Stimulated activated CD4-positive, alpha-beta T cell treated with anti-CD3 and anti-CD28 coated beads, Interleukin-15, amount 100 ng/mL, for 48 hours (primary cell): ENCODE measurements at regions not wholly inside any gene's neighbourhood (a gene's known extent, or its start where the extent isn't known, plus 50 kb on each side); places are given as distances from the start of the nearest gene placed in this dataset.
"Not testable (repeated sequence)": the region's sequence is repeated elsewhere in the genome, so short reads cannot be mapped to it uniquely, and the experiment has no call there.

Source experiments
- DNase-seq, 2 donors: peaks; one replicate each; pipeline ENCODE4 v3.0.0-alpha.2; 2020; ENCODE audit warnings: low read depth in 2 of 2

DNA sequence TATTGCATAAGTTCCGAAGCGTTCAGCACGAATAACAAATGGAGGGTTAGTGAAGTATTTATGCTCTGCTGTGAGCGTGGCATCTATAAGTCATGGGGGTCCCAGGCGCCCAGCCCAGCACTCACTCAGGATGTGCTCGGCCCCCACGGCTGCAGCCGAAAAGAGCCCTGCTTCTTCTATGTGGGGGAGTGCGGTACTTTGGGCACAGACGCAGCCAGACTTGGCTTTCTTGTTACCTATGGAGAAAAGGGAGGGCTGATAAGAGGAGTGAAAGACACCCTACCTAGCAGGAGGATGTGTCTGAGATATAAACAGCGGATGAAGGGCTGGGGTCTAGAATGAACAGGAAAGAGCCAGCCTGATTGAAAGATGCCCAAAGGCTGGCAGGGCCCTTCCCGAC is 51.4 kb downstream of the MRPL36 start:
- no peak for DNase-seq

DNA sequence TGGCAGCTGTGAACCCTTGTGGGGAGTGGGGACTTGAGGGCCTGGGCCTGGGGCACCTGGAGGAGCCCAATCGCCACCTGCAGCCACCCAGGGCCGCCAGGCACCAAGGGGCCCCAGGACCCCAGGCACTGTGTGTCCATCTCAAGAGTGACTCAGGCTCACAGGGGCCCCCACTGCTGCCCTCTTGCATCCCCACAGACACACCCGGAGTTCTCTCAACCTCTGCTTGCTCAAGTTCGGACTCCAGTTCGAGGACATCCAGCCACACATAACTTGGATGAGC is 51.9 kb downstream of the MRPL36 start:
- no peak for DNase-seq

DNA sequence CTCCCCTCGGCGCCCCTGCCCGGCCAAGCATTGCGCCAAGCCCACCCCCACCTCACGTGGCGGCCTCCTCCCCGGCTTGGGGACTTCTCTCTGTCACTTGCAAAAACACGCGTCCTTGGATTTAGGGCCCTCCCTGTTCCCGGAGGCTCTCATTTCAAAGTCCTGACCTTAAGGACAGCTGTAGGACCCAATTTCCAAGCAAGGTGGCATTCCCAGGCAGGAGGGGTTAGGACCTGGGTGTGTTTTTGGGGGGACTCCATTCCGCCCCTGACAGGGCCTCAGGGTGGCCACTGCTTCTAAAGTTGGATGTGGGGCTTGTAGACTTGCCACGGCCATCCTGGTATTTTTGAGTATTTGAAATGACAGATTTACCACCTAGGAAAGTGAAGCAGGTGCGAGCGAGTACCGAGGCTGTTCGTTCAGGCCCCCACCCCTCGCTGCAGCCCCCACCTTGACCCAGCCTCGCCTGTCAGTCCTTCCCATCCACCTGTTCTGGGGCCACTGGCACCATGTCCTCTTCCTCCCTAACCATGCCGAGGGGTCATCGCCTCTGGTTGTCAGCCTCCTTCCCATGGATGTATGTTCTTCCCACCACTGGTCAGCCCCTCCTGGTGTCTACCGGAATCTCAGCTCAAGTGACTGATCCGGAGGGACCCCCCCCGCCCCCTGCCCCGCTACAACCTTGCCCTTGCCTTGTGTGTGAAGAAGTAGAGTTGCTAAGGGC is 52.4 kb downstream of the MRPL36 start:
- no peak for DNase-seq

DNA sequence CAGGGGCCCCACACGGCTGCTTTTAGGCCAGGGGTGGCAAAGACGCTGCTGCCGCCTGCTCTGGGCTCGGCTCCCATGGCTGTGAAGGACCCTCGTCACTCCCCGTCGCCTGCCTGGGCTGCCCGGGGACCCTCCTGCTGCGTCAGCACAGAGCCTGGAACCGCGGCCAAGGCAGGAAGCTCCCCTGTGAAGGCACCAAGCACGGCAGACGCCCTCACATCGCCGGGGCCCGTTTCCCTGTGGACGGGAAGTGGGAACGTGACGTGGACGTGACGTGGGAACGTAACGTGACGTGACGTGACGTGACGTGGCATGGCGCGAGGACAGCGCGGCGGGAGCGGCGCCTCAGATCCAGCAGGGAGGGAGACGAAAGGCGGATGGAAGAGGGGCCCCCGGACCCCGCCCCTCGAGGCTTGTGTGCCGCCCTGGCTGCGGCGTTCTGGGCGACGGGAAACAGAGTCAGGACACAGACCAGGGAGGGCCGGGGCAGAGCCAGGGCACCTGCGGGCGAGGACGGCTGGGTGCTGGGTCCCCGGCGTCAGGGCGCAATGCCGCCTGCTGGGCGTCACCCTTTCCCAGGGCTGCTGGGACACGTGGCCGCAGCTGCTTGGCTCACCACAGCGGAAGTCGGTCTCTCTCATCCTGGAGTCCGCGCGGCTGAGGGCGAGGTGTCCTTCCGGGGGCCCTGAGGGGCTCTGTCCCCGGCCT is 53.1 kb downstream of the MRPL36 start:
- DNase-seq: no peak

DNA sequence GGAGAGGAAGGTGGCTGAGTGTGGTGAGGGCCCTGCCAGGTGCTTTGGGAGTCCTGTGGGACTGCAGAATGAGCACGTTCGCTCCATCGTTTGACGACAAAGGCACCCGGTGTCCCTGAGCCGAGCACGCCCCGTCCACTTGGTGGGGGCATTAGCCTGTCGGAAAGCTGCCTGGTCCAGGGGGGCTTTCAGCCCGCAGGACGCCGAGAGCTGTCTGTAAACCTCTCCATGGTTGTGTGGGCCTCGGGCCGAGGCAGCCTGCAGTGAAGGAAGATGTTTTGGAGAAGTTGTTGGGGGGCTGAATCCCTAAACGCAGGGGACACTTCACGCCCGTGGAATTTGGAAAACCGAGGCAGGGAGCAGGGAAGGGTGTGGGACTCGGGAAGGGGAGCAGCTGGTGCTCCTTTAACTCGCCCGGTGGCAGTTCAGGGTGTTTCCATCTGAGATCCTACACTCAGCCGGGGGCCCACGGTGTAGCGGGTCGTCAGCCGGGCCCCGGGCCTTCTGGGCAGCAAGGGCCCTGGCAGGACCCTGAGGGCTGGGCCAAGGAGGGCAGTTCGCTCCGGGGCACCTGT is 53.8 kb downstream of the MRPL36 start:
- no peak for DNase-seq

DNA sequence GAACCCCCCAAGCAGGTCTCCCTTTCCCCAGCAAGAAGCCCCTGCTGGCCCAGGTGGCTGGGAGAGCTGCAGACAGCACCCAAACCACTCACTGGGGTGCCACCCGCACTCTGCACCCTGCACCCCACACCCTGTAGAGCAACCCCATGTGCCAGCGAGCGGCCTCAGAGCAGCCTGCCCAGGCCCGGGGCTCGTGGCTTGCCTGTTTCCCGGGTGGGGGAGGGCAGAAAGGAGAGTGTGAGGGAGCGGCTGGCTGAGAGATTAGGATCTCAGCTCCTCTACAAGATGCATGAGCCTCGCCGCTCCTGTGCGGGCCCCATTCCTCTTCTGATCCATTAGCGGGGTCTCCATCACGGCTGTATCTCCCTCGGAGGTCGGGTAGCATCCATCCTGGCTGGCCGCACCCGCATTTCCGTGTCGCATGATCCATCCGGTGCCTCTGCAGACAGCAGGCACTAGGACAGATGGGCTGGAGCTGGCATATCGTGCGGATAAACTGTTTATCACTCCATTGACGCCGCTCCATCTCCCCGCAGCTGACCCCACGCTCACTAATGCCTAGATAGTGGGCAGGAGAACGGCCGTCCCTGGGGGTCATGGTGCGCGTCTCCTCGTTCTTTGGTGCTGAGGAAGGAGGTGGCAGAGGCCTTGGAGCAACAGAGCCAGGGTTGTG is 54.4 kb downstream of the MRPL36 start:
- no peak for DNase-seq

DNA sequence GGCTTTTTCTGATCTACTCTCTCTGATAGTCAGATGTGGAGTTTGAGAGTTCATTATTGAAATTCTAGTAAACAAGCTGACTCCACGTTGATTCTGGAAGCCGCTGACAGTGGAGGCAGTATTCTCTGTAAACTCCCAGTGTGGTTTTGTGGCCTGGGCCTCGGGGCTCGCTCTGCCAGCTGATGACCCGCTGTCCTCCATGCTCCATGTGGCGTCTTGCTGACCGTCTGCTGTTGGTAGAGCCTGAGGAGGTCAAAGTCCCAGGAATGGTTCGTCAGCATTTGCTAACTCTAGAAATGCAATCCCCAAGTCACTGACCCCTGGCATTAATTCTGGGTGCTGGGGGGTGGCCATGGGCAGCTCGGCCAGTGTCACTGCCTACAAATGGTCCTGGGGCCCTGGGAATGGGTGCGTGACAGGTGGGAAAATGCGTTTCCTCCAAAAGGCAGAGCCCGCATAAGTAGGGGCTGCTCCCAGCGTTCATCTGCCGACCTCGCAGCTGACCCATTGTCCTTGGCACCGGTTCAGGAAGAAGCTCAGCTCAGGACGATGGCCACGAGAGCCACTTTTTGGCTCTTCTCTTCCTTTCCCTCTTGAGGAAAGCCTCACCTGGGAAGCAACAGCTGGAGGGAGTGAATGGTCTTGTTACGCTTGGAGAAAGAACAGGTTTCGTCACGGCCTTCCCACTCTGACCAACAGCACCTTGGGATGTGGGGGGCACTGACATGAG is 55.1 kb downstream of the MRPL36 start:
- no peak for DNase-seq

DNA sequence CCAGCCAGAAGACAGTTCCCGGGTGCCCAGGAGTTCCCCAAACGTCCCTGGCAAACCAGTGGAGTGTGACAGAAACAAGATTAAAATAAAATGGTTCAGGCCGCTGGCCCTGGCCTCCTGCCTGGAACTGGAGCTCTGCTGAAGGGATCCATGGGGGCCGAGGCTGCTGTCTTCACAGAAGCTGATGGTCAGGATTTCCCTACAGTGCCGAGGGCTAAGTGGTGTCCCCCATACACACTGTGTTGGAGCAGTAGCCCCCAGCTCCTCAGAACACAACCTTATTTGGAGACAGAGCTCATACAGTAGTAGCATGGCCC is 55.9 kb downstream of the MRPL36 start:
- no peak for DNase-seq

DNA sequence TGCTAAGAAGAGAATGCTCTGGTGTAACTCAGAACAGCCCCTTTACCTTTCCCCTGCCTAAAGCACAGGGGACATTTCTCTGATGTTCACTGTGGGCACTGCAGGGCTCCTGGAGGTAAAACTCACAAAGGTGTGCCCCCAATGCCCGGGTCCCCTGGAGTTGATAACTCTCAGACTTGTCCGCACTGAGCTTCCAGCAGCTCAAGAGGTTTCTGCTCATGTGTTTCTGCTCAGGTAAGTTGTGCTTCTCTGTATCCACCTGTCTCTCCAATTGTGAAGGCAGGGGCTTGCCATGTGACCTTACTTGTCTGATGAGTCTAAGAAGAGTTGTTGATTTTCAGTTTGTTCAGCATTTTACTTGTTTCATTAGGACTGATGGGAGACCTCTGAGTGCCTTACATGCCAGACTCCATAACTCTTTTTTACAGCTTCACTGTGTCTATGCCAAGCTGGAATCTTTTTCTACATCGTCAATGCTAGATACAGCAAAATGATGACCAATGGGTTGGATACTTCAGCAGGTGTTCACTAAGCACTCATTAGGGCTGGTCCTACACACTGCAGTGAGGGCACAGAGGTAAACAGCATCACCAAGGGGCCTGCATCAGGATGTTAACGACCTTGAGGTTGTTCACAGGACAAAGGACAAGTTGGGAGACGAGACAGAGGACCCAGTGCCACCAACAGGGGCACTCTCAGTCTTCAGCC is 56.4 kb downstream of the MRPL36 start:
- no peak for DNase-seq

DNA sequence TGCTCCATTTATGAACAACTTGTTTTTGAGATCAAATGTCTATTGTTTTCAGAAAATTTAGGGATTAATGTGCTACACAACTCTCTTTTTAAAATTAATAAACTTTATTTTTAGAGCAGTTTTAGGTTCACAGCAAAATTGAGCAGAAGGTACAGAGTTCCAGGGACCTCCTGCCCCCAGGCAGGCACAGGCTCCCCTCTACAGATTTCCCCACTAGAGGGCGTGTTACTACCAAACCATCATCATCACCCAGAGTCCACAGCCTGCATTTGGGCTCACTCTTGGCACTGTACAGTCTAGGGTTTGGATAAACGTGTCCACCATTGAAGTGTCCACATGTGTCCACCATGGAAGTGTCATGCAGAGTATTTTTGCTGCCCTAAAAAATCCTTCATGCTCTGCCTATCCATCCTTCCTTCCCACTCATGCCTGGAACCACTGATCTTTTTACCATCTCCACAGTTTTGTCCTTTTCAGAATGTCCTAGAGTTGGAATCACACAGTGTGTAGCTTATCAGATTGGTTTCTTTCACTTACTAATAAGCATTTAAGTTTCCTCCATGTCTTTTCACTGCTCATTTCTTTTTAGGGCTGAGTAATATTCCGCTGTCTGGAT is 61.7 kb downstream of the MRPL36 start:
- peak in 1 of 2 donors; percentile 22 for DNase-seq

DNA sequence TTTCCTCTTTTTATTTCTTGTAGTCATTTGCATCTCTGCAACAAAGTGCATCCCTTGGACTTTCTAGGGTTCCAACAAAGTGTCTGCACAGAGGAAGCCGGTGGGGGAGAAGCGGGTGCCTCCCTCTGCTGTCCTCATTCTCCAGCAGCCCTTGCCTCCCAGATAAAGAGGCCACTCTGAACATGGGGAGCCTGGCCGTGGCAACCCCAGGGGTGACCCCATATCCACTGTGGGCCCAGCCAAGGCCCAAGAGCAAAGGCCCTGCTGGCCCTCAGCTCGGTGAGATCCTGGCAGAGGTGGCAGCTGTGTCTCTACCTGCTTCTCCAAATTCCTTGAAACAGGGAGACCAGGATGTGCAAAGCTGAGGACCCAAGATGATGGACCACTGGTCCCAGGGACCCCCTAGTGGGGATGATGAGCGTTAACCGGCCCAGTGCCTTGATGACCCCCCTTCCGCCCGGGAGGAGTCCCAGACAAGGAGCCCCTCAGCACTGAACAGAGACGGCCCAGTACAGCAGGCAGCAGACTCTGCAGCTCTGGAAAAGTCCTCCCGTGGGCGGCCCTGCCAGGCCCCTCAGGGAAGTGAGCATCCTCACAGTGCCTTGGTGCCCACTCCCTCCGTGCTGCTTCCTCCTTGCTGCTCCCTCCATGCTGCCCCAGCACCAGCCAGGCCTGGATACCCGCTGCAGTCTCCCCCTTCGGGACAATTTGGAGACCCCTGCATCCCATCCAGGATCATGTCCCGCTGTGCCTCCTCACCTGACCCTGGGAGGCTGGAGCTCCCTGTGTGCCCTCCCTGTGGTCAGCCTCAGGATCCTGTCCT is 62.5 kb downstream of the MRPL36 start:
- no peak for DNase-seq

DNA sequence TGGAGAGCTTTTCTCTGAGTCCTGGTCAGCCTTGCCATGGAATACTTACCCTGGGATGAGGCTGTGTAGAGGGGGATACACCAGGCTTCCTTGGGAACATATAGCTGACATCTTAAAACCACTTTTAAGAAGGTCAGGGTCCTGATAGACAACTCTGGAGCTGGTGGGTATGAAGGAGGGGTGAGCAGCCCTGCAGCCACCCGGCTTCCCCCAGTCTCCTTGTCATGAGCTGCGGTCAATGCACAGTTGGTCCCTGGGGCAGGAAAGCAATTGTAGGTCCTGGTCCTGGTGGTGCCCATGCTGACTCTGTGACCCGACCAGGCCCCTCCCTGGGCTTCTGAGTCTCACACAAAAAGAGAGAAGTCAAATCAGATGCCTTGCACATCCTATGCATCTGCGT is 63.6 kb downstream of the MRPL36 start:
- no peak for DNase-seq

DNA sequence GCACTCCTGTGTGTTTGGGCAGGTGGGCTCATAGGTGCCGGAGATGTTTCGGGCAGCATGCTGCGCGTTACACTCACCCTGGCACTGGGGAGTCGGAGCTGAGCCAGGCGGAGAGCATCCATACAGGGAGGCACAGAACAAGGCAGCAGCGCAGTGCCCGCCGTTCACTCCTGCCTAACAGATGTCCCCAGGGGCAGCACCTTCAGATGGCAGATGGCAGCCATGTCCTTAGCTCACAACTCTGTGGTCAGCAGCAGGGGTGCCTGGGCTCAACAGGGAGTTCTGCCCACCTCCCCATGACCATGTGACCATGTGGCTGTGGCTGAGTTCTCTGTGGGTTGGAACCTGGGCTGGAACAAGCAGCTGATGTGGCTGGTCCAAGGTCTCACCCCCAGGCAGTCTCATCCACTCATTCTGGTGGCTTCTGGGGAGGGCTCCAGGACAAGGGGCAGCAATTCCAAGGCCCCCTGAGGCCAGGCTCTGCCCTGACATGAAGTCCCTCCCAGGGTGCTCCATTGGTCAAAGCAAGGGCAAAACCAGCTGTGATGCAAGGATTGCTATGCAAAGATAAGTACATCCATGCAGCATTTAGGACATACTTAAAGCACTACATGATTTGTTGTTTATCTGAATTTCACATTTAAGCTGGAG is 64.2 kb downstream of the MRPL36 start:
- no peak for DNase-seq

DNA sequence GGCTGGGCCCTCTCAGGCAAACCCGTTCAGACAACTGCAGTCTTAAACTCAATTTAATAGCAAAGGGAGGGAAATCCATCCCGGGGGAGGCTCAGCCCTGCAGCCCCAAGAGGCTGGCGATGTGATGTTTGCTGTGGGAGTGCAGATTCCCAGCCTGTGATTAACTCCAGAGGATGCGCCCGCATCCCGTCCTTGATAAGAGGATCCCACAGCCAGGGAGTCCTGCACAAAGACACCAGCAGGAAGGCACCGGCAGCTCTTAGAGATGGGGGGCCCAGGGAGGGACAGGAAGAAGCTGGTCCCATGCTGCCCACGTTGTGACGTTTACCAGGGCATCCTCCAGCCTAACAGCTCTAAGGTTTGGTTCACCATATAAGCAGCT is 64.7 kb downstream of the MRPL36 start:
- no peak for DNase-seq

DNA sequence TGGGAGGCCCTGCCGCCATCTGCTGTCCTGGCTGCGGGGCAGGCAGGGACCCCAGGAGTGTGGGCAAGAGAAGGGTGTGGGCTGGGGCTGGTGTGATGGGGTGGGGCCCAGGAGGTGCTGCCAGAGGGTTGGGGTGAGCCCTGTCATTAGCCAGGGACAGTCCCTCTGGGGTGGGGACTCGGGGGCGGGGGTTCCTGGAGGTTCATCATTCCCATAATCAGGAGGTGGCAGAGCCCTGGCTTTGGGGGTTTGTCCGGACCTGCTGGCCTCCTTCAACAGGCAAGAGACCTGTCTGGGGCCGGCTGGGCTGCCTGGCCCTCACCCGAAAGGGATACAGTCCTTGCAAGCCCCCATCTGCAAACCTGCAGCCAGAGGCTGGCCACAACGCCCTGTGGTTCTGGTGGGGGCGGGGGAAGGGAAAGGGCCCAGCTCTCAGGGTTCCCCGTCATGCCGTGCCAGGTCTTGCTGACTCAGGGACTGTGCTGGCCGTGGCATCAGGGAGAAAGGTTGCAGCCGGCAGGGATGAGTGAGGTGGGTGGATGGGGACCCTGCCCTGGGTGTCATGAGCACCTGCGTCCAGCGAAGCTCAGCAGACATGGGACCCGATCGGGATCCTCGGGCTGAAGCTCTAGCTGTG is 65.2 kb downstream of the MRPL36 start:
- no peak for DNase-seq

DNA sequence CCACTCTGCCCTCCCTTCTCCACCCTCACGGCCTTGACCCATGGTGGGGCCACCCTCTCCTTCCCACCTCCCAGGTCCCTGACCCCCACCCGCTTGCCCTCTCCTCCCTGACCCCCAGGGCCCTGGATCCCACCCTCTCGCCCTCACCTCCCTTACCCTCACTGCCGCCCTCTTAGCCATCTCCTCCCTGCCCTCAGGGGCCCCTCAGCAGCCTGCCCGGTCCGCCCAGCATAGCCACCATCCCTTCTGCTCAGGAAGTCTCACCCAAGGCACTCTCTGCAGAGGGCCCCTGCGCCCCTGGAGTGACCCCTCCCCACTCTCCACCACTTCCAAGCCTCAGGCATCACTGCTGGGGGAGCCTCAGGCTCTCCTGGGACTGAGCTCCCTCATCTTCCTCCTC is 66.3 kb downstream of the MRPL36 start:
- no peak for DNase-seq

DNA sequence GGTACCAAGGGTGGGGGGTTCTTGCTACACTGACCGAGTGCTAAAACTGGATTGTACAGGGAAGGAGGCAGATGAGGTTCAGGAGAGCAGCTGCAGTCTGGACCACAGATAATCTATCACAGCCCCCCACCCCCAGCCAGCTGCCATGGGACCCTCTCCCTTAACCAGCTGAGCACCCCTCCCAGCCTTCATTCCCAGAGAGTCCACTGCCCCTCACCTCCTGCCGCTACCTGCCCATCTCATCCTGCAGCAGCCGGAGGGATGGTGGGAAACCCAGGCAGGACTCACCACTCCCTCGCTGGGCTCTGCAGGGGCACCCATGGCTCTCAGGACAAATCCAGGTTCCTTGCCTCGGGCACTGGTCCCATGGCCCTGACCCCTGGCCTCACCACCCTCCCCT is 66.7 kb downstream of the MRPL36 start:
- DNase-seq: no peak

DNA sequence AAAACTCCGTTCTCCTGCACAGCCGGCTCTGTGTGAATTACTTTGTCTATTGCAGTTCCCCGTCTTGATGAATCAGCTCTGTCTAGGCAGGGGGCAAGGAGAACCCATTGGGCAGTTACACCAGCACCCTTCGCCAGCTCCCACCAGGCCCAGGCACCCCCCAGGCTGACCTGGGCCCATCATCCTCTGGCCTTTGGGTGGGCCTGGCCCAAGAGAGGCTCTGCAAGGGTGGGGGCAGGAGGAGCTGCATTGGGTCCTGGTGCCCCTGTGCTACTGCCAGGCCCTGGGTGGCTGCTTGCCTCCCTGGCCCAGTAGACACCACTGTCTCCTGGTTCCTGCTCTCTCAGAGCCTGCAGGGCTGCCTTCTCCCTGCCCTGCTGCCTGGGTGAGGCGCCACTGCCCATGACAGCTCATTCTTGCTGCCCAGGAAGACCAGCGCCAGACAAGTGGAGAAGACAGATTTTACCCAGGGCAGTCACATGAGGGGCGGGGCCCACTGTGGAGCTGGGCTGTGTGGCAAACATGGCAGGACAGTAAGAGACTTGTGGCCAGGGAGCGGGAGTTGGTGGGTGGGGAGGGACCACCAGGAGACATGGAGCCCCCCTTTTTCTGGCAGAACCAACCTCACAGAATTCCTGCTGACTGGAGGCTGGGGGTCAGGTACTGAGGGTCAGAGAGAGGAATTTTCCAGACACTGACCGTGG is 67.2 kb downstream of the MRPL36 start:
- DNase-seq: no peak

DNA sequence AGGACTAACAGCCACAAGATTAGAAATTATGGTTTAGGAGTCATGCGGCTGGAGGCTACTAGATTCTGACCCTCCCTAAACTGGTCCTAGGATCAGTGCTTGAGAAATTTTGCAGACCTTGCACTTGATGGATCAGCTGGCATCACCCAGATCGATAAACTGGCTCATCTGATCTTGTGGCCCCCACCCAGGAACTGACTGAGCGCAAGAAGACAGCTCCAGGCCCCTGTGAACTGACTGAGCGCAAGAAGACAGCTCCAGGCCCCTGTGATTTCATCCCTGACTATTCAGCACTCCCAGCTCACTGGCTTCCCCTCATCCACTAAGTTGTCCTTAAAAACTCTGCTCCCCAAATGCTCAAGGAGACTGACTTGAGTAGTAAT is 67.8 kb downstream of the MRPL36 start:
- not testable (repeated sequence) for DNase-seq
